HG02763 (cell line): ENCODE measurements at regions not wholly inside any gene's neighbourhood (a gene's known extent, or its start where the extent isn't known, plus 50 kb on each side); places are given as distances from the start of the nearest gene placed in this dataset.

ENCODE experiments used
- ATAC-seq: cut with Tn5 transposase; IDR thresholded peaks from one replicate; pipeline ENCODE4 v1.9.1; 2021; ENCODE audit warnings: mild to moderate bottlenecking, moderate library complexity; ENCODE audit not compliant: unreplicated experiment

- no peak for ATAC-seq
Measured at GRCh38 chrX:129176710-129177109, 346.6 kb downstream of the SMARCA1 start.

GRCh38 chrX:129161108-129161507 lies 362.2 kb downstream of the SMARCA1 start:
- ATAC-seq: no peak

GRCh38 chrX:129158505-129158904 lies 364.8 kb downstream of the SMARCA1 start:
- no peak for ATAC-seq

GRCh38 chrX:129145840-129146272 lies 377.4 kb downstream of the SMARCA1 start:
- no peak for ATAC-seq

GRCh38 chrX:129145385-129145784 lies 377.9 kb downstream of the SMARCA1 start:
- no peak for ATAC-seq

DNA sequence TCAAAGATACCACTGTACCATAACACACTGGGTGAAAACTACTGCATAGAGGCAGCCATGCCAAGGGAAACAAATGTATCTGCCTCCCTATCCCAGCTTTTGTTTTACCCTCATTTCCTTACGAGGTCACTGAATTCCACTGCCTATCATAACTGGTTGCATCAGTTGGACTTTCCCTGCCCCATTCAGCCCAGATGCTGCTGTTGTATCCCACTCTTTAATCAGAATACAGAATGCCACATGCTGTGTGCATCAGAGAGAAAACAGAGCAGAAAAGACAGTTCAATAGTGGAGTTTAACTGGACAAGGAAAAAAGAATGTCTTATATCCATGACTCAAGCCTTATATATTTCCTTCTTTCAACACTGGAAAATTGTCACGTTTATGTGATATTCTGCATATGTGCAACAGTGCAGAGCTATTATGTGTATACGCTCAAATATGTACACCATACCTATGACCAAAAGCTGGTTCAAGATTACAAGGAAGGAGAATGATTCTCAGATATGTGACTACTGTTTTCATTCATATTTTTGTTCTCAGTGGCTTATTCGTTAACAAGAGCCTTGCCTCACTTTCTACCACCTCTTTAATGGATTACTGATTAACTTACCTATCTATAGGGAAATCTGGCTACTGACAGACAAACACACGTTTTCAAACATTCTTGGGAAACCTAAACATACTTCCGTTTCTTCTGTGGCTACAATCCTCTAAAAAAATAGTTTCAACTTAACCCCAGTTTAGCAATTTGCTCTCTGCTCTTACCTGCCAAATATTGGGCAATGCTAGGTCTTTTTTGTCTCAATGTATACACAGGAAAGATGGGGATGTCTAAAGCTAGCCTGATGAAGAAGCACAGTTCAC lies 378.9 kb downstream of the SMARCA1 start:
- no peak for ATAC-seq

GRCh38 chrX:129139837-129140598 lies 383.3 kb downstream of the SMARCA1 start:
- ATAC-seq: no peak

DNA sequence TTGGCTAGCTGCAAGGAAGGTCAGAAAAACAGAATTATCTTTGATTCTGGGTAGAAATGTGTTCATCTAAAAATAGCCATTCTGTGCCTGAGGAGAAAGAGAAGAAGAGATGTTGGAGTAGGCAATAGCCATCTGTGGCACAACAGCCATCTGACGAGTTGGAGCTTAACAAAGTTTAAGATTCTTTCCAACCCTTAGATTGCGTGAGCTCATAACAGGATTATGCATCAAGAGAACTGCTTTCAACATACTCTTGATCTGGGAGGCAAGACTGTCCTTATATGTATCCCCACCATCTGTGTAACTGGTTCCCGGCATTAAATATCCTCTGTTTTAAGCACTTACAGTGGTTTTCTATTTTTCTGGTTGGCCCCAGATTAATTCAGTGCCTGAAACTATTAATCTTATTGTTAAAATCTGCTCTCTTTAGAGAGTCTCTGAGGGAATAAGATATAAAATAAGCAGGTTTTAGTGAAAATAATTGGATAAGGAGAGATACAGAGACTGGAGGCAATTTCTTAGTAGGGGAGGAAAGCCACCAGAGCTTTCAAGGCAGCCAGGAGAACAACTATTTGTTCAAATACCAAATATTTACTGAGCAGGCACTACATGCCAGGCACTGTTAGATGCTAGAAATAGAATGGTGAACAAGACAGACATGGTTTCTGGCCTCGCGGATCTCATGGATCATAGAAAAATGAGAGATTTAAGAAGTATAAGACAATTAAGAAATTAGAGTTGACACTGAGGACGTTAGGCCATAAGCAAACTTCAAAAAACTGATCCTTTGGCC lies 398.0 kb downstream of the SMARCA1 start:
- no peak for ATAC-seq

DNA sequence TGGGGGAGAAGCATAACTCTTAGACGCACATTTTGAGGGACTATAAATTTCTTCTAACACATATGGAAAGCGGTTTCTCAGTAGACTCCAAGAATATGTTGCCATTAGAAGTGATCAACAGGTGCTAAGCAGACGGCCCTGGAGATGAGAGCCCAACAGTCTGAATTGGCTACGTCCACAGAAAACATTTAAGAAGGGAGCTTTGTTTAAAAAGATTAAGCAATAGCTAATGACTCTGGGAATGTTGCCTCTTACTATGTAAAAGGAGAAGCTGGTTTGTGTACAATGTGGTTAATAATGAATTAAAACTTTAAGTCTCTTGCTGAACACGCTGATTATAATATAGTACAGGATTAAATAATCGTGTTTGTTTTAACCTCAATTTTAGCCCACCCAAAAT lies 399.5 kb downstream of the SMARCA1 start:
- no peak for ATAC-seq

GRCh38 chrX:129116676-129117470 lies 406.4 kb downstream of the SMARCA1 start:
- no peak for ATAC-seq

GRCh38 chrX:129115935-129116334 lies 407.4 kb downstream of the SMARCA1 start:
- no peak for ATAC-seq

- ATAC-seq: peak; percentile 85
Measured at GRCh38 chrX:129115104-129115503, 408.2 kb downstream of the SMARCA1 start.

DNA sequence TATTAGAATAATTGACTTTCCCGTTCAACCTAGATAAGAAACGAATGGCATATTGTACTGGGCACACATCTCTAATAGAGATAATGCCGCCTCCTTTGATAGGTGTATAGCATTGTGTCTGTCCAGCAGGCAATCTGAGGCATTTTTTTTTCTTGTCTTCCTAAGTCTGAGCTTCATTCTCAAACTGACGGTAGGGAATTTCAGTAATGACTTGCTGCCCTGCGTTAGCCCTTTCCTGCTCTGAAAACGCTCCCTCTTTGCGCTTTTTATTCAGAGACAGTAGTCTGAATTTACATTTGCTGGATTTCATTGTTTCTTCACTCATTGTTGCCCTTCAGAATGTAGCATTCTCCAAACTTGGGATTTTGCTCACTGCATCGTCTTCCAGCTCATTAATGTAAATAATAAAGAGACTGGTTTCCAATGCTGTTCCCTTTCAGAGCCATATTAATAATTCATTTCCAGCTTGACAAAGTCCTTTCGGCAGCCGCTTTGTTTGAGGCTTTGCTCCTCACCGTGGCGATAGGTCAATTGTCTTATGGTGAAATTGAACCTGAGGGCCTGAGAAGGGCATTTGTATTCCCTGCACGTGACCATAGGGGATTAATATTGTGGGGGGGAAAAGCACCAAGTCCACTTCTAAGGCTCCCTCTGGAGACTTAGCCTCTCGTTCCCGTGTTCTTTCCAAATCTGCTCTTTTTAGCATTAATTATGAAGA lies 412.1 kb downstream of the SMARCA1 start:
- no peak for ATAC-seq

- no peak for ATAC-seq
Measured at GRCh38 chrX:129108936-129109335, 414.4 kb downstream of the SMARCA1 start.

DNA sequence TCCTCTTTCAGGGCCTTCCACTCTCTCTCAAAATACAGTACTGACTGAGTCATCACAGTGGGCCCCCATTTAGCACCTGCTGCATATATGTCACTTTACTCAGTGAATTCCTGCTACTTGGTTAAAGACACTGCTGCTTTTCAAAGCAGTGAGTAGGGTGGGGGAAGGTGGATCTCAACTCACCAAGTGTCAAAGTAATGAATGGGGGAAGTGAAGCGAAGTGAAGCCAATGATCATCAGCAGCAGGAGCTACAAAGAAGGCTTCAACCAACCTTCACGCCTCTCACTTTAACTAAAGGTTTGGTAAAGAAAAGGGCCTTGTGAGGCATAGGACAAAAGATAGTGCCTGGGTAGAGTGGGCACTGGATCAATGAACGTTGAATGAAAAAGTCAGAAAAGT lies 424.1 kb downstream of the SMARCA1 start:
- ATAC-seq: no peak

DNA sequence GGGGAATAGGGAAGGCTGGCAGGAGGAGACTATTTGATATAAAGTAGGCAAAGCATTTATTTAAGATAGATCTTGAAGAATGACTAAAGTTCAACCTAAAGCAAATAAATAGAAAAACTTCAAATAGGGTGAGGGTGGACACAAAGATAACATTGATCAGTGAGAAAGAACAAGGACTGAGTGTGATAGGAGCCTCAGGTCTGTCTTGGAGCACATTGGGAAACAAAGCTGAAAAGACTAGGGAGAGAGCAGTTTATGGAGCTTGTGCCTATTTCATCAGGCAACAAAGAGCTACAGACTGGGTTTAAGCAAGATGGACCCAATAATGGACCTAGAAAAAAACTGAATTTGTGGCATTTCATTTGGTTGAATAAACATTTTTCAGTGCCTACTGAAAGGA lies 425.6 kb downstream of the SMARCA1 start:
- no peak for ATAC-seq

DNA sequence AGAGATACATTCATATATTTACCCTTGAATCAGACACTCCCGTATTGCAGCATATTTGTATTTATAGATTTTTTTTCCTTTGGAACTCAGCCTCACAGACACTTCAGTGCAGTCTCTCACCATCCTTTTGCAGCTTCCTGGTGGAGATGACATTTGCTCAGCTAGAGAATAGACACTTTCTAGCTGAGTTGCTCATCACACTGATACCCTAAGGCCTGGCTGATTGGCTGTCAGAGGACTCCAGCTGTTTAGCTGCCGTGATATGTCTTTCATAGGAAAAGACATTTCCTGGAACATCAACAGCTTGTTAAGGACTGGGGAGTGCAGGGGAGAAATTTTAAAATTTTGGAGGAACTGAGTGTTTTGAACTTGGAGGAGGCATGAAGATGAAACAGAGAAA lies 429.6 kb downstream of the SMARCA1 start:
- no peak for ATAC-seq

DNA sequence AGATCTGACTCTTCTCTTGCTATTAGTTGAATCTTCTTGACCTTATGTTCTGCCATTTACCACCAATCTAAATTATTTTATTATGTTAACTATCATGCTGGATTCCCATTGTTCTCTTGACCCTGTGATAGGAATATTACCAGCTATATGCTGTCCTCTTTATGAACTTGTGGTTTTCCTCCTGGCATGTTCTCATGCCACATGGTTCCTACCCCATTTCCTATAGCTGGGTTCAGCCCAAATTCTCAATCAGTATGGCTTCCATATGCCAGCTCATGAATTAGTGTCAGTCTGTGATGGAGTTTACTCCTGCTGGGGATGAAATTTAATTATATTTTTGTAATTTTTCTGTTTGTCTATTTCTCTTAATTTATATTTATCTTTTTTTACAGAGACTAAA lies 430.5 kb downstream of the SMARCA1 start:
- ATAC-seq: no peak

- ATAC-seq: no peak
Measured at GRCh38 chrX:129092242-129092641, 431.0 kb downstream of the SMARCA1 start.

DNA sequence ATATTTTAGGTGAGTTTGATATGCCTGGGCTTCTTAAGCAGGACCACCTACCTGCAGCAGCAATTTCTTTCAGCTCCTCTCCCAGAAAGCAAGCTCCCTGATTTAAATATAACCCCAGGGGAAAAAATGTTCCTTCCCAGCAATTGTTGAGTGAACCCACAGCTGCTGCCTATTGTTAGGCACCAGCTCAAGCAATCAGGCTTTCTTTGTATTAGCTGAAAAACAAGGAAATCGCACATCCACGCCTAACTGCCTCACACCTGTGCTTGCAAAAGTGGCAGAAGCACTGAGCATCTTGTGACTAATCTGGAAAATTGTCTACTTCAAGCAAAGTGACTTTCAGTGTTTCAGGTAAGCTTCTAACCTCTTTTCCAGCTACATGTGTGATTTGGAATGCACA lies 432.2 kb downstream of the SMARCA1 start:
- ATAC-seq: no peak
